HG03460 (cell line): ENCODE measurements at regions not wholly inside any gene's neighbourhood (a gene's known extent, or its start where the extent isn't known, plus 50 kb on each side); places are given as distances from the start of the nearest gene placed in this dataset.

Experiments
- ATAC-seq: cut with Tn5 transposase; IDR thresholded peaks from one replicate; pipeline ENCODE4 v1.9.1; 2021; ENCODE audit not compliant: unreplicated experiment

DNA sequence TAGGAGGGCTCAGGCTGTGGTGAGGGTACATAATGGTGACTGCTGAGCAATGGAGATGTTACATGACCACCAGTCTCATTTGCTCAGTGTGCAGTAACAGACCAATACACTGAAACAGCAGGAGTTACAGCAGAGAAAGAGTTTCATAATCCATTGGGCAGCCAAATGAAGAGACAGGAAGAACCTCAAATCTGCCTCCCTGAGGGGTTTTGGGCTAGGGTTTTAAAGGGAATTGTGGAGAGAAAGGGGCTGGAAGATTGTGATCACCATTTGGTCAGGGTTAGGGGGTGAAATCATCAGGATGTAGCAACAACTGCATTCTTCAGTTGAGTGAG is 838.3 kb downstream of the GRID1 start:
- ATAC-seq = no peak

DNA sequence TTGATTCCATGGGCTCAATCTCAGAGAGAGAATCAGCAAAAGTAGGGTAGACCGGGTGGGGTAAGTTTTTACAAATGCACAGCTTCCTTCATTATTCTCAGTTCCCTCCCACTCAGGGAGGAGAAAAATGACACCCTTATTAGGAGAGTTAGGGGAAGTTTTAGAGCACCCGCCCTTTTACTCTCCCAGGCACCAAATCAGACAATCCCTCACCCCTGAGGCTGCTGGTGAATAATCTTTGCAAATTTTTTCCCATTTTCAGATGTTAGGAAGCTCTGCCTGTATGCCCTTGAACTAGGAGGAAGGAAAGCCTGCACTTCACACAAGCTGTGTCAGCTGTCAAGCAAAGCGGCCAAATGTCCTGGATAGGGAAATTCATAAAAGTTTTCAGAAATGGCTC is 834.9 kb downstream of the GRID1 start:
- no peak for ATAC-seq

DNA sequence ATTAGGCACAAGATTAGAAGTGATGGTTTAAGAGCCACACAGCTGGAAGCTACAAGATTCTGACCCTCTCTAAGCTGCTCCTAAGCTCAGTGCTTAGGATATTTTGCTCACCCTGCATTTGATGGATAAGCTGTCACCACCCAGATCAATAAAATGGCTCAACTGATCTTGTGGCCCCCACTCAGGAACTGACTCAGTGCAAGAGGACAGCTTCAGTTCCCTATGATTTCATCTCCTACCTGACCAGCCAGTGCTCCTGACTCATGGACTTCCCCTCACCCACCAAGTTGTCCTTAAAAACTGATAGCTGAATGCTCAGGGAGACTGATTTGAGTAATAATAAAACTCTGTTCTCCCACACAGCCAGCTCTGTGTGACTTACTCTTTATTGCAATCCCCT is 833.8 kb downstream of the GRID1 start:
- no peak for ATAC-seq

DNA sequence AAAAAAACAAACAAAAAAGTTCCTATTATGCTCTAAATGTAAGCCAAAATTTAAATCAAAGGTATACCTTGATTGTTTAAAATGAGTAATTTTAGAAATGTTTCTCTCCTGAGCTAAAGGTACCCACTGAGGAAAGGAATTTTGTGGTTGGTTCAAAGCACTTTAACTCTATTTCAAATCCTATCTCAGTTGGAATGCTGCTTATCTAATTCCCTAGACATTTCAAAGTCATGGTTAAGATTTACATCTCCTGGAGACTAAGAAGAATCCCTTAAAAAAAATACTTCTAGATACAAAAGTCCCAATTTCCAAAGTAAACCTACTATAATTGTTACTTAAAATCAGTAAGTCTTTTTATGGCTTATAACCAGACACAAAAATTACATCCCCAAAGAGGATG is 830.7 kb downstream of the GRID1 start:
- no peak for ATAC-seq

DNA sequence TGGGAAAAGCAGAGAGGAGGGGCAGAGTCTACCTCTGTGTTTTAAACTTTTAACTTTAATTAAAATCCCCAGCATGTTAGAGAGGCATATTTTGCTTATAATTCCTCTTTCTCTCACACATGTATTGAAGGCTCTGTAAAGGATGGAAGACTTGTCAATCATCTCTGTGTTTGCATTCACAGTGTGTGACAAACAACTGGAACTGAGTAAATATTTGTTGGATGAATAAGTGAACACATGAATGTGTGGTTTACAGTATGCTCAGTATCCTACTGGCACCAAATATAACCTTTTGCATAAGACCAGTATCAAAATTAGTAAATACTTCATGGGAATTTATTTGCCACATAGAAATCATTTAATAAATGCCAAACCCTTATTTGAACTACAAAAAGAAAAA is 829.0 kb downstream of the GRID1 start:
- ATAC-seq = no peak

DNA sequence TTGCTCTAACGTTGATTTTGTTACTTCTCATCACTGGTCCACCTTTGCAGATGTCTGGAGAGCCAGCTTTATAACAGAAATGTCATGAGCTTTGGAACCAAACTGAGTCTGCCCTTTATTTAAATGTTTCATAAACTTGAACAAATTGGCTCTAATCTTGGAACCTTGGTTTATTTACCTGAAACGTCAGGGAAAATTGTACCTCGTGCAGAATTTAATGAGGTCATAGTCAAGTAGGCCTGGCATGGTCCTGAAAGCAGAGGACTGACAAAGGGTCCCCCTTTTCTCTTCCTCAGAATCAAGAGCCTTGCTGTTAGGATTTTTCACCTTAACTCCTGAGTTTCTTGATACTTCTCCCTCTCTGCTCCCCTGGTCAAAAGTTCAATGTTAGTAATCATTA is 828.0 kb downstream of the GRID1 start:
- ATAC-seq = no peak

DNA sequence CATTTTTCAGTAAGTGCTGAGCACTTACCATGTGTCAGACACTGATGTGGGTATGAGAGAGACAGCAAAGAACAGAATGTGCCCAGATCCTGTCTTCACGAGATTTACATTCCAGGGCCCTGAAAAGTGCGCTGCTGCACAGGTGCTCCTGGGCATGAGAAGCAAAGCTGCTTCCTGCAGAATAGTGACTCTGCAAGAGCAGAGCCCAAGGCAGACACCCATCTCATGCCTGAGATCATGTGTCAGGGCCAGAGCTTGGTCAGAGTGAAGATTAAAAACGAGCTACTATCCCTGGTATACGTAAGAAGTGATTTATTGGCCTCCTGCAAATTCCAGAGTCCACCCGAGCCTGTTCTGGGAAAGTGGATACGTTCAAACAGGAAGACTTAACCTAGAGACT is 824.4 kb downstream of the GRID1 start:
- ATAC-seq = no peak

DNA sequence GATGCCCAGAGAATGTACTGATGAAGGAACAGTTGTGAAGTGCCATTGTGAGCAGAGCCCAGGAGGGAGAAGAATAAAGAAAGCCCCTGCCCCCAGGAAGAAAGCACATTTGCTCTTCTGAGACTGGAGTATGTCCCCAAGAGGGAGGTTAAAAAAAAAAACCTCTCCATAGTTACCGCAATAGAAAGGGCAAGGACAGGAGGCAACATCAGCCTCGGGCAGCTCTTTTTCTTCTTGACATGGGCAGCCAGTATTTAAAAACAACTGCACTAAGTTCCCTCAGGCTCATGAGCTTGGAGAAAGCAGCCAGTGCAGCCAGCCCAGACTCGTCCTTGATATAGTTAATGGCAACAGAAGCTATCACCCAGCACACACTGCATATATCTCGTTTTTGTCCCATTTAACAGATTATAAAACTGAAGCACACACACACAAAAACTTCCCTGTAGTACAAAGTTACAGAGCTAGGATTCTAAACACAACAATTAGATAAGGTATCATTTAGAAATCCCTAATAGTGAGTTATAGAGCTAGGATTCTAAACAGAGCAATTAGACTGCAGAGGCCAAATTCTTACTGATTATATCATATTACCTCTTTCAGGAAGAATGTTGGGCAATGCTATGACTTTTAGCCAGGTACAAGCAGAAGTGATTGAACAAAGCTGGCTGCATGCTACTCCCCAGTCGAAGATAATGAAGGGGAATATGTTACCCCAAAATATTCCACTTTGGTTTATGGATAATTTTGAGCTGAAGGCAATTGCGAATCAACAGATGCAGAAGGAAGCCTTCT is 823.5 kb downstream of the GRID1 start:
- ATAC-seq = no peak

DNA sequence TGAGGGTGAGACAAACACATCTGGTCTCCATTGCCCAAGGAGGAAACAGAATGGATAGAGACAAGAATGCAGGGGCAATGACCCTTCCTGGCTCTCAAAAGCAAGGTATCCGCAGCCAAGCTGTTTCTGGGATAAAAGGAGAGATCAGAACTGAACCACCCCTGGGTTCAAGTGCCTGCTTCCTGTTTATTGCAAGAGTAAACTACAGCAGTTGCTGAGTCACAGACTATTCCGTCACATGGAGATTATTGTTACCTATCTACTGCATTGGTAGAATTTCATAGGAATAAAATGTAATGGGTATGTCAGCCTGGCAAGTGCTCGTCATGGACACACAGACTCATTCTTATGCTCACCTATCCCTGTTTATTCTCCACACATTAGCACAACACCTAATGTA is 821.6 kb downstream of the GRID1 start:
- ATAC-seq = no peak

DNA sequence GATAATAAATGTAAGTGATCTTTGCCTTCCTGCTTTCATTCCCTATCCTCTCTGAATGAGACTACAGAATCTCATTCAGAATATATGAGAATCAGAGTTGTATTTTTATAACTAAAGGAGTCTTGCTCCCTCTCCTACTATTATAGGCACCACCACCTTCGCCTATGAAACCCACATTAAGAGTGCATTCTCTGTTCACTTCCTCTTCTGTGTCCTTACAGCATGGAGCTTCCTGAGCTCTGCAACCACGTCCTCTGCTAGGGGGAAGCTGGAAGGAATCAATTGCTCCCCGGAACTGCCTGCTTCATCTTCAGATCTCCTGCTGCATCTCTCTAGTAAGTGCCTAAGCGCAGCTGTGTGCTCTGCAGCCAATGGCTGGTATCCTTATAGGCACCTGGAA is 820.7 kb downstream of the GRID1 start:
- ATAC-seq = no peak

DNA sequence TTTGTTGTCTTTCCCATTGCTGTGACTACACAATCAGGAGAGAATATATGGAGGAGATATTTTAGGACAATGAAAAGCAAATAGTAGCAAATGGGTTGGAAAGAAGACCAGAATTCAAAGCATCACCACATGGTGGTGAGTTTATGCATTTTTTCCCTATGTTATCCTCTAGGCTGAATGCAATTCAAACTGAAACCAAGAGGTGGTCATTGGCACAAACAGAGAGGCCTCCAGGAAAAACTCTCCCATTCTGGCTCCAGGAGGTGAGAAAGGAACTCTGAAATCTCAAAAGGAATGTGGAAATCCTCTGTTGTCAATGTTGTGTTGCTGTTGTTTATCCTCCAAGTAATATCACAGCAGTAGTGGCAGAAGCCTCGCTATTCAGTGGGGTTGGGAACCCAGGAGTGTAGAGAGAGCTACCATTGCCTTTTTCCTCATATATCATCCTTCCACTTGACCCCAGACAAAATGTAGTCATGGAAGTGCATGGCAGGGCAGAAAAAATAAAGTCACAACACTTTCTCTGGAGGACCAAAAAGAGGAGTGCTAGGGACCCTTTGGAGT is 819.1 kb downstream of the GRID1 start:
- no peak for ATAC-seq

DNA sequence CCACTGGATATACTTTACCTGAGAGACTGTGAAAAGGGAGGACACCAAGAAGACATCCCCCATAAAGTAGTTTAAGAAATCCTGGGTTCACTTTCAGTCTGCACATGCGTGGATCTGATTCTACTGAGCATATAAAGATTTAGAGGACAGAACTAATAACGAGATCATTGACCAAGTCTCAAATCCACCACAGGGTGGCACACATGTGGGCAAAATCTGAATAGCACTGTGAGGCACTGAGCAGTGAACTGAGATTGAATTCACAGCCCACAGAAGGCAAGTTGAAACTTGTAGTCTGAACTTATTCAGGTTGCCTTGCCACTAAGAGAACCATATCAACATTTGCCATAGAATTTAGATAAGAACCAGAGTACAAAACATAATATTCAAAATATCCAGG is 818.6 kb downstream of the GRID1 start:
- peak; percentile 78 for ATAC-seq
